Suprapubic skin (tissue), 3 donors: ENCODE measurements at regions not wholly inside any gene's neighbourhood (a gene's known extent, or its start where the extent isn't known, plus 50 kb on each side); places are given as distances from the start of the nearest gene placed in this dataset.

Experiments used
- POLR2A ChIP-seq, 2 donors: fragments of 450-650 bp; IDR thresholded peaks; one replicate each; pipeline ENCODE4 v1.6.1; 2017; ENCODE audit warnings: antibody characterized with exemption in 2 of 2, mild to moderate bottlenecking in 2 of 2, moderate library complexity in 2 of 2
- TF ChIP-seq, protein P1 (sequence below), 2 donors: fragments of 200-600 bp in 1 of 2; fragments of 450-650 bp in 1 of 2; sonication (generic) in 1 of 2; IDR thresholded peaks; one replicate each; pipeline ENCODE4 v1.5.1; 2016 to 2019; ENCODE audit warnings: antibody characterized with exemption in 2 of 2, mild to moderate bottlenecking in 1 of 2, moderate library complexity in 1 of 2

GRCh38 chr4:84385203-84385602 lies 113.9 kb downstream of the NKX6-1 start:
- TF ChIP-seq, protein P1, sequence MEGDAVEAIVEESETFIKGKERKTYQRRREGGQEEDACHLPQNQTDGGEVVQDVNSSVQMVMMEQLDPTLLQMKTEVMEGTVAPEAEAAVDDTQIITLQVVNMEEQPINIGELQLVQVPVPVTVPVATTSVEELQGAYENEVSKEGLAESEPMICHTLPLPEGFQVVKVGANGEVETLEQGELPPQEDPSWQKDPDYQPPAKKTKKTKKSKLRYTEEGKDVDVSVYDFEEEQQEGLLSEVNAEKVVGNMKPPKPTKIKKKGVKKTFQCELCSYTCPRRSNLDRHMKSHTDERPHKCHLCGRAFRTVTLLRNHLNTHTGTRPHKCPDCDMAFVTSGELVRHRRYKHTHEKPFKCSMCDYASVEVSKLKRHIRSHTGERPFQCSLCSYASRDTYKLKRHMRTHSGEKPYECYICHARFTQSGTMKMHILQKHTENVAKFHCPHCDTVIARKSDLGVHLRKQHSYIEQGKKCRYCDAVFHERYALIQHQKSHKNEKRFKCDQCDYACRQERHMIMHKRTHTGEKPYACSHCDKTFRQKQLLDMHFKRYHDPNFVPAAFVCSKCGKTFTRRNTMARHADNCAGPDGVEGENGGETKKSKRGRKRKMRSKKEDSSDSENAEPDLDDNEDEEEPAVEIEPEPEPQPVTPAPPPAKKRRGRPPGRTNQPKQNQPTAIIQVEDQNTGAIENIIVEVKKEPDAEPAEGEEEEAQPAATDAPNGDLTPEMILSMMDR (IDR thresholded peaks at IDR 0.05): no peak
- TF ChIP-seq POLR2A (IDR thresholded peaks at IDR 0.05): no peak
